Adrenal gland (tissue), 5 donors: ENCODE measurements at regions not wholly inside any gene's neighbourhood (a gene's known extent, or its start where the extent isn't known, plus 50 kb on each side); places are given as distances from the start of the nearest gene placed in this dataset.

ENCODE experiments used
- POLR2A ChIP-seq, 2 donors: fragments of 450-650 bp; IDR thresholded peaks; one replicate each; pipeline ENCODE4 v1.6.1; 2017; ENCODE audit warnings: antibody characterized with exemption in 2 of 2, mild to moderate bottlenecking in 2 of 2, moderate library complexity in 1 of 2
- TF ChIP-seq, protein P1 (sequence below), 6 experiments: fragments of 450-650 bp in 4 of 6; fragments of 200-600 bp in 2 of 6; sonication (generic) in 1 of 6; IDR thresholded peaks; 1 replicate in 5 of 6; 2 replicates in 1 of 6; pipeline versions ENCODE4 v1.5.1 to v1.8.0; 2016 to 2021; ENCODE audit warnings: antibody characterized with exemption in 6 of 6, mild to moderate bottlenecking in 2 of 6, moderate library complexity in 1 of 6
- donor health status: DM: no; HTN: no; CAD: no.

DNA sequence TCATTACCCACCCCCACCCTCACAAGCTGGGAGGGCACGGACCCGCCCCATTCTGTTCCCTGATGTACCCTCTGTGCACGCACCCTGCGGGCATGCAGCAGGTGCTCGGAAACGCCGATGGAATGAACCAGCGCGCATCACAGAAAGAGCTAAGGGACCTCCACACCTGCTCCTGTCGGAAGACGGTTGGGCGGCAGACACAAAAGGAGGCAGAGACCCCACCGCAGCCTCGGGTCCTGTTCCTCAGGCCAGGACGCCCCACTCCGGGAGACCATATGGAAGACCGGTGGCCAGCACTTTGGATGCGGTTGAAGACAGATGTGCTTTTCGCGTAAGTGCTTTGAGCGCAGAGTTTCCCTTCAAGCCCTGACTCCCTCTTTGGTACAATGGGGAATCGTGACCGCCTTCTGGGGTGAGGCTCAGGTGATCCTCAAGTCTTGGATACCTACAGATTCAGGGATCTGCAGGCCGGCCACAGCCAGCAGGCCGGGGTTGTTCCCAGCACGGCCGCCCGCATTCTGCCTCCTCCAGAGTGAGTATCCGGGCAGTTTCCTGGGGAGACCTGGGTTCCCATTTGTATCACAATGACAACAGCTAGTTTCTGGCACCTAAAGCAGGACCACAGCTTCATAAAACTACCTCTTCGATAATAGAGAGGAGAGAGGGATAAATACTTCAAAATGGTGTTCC is 123.1 kb downstream of the FOXL1 start:
- TF ChIP-seq POLR2A (IDR thresholded peaks at IDR 0.05), result no peak
- TF ChIP-seq, protein P1, sequence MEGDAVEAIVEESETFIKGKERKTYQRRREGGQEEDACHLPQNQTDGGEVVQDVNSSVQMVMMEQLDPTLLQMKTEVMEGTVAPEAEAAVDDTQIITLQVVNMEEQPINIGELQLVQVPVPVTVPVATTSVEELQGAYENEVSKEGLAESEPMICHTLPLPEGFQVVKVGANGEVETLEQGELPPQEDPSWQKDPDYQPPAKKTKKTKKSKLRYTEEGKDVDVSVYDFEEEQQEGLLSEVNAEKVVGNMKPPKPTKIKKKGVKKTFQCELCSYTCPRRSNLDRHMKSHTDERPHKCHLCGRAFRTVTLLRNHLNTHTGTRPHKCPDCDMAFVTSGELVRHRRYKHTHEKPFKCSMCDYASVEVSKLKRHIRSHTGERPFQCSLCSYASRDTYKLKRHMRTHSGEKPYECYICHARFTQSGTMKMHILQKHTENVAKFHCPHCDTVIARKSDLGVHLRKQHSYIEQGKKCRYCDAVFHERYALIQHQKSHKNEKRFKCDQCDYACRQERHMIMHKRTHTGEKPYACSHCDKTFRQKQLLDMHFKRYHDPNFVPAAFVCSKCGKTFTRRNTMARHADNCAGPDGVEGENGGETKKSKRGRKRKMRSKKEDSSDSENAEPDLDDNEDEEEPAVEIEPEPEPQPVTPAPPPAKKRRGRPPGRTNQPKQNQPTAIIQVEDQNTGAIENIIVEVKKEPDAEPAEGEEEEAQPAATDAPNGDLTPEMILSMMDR (IDR thresholded peaks at IDR 0.05), result no peak
